ENCODE measurements at regions not wholly inside any gene's neighbourhood (a gene's known extent, or its start where the extent isn't known, plus 50 kb on each side); places are given as distances from the start of the nearest gene placed in this dataset.

GRCh38 chr1:229199261-229200243 lies 71.4 kb upstream of the RAB4A start:
- ATAC-seq (ENCODE audit: low read depth) (peak; percentile 31), DNase-seq (no peak)
- no peak for TF ChIP-seq CTCF (IDR thresholded peaks at IDR 0.05)
- ChIA-PET CTCF (no interaction called here), POLR2A (no interaction called here)
- no peaks in the 10 kb centered on the region for H3K36me3 Mint-ChIP-seq (ENCODE audit: low read depth)
- peaks cover 8% of the 10 kb centered on the region for H3K4me1 Mint-ChIP-seq
- intact Hi-C loops (cut with micrococcal nuclease): no loop called here
- H3K27me3 Mint-ChIP-seq: no peaks in the 10 kb centered on the region
- no peaks in the 10 kb centered on the region for H3K9me3 Mint-ChIP-seq
- no peak overlapping the region for H3K4me3 Mint-ChIP-seq
- H3K27ac Mint-ChIP-seq: no peak overlapping the region

- no peak for DNase-seq
- Mint-ChIP-seq H3K27me3 (peaks cover 3% of the 10 kb centered on the region), H3K4me3 (no peak overlapping the region), H3K9me3 (no peaks in the 10 kb centered on the region), H3K36me3 (ENCODE audit: low read depth) (no peaks in the 10 kb centered on the region), H3K4me1 (peaks cover 8% of the 10 kb centered on the region), H3K27ac (no peak overlapping the region)
- ChIA-PET CTCF (no interaction called here), POLR2A (no interaction called here)
- intact Hi-C loops (cut with micrococcal nuclease): no loop called here
- no peak for TF ChIP-seq CTCF (IDR thresholded peaks at IDR 0.05)
- no peak for ATAC-seq (ENCODE audit: low read depth)
Observed at GRCh38 chr1:229203030-229203751, 67.7 kb upstream of the RAB4A start.

GRCh38 chr1:229203991-229204632 lies 66.8 kb upstream of the RAB4A start:
- POLR2A ChIA-PET: no interaction called here
- intact Hi-C loops (cut with micrococcal nuclease): no loop called here

GRCh38 chr1:229204921-229205777 lies 65.8 kb upstream of the RAB4A start:
- Mint-ChIP-seq H3K4me3 (no peak overlapping the region), H3K27me3 (peaks cover 6% of the 10 kb centered on the region), H3K36me3 (ENCODE audit: low read depth) (no peaks in the 10 kb centered on the region), H3K9me3 (no peaks in the 10 kb centered on the region), H3K27ac (no peak overlapping the region), H3K4me1 (peaks cover under 1% of the 10 kb centered on the region)
- CTCF ChIA-PET: no interaction called here
- POLR2A ChIA-PET: no interaction called here
- intact Hi-C loops (cut with micrococcal nuclease): no loop called here
- TF ChIP-seq CTCF (IDR thresholded peaks at IDR 0.05): no peak
- no peak for ATAC-seq (ENCODE audit: low read depth)
- no peak for DNase-seq

More at GRCh38 chr1:229203991-229204632, 66.8 kb upstream of the RAB4A start:
- no peak for ATAC-seq (ENCODE audit: low read depth)
- TF ChIP-seq CTCF (IDR thresholded peaks at IDR 0.05): no peak
- no peak for DNase-seq
- H3K27me3 Mint-ChIP-seq: peaks cover 6% of the 10 kb centered on the region
- peaks cover 8% of the 10 kb centered on the region for H3K4me1 Mint-ChIP-seq
- CTCF ChIA-PET: no interaction called here
- no peaks in the 10 kb centered on the region for H3K9me3 Mint-ChIP-seq
- H3K36me3 Mint-ChIP-seq (ENCODE audit: low read depth): no peaks in the 10 kb centered on the region
- H3K4me3 Mint-ChIP-seq: no peak overlapping the region
- H3K27ac Mint-ChIP-seq: no peak overlapping the region

Measured in activated B cell treated with CpG ODN at 0.5 μM for 24 hours (primary cell).